IMR-90 (cell line): ENCODE measurements at regions not wholly inside any gene's neighbourhood (a gene's known extent, or its start where the extent isn't known, plus 50 kb on each side); places are given as distances from the start of the nearest gene placed in this dataset.
A peak's percentile ranks its signal among the peaks of the same experiment; 100 is the strongest.

Experiments used
- ATAC-seq: fragments of 200-7000 bp; cut with Tn5 transposase; 2 replicates; pipeline ENCODE4 v1.9.1; 2020; ENCODE audit warnings: low read depth, mild to moderate bottlenecking, moderate library complexity
- BruUV-seq: library from RNA; stranded (reverse); fragments of 400-500 nt; replicated peaks from 2 replicates; lab custom pipeline; 2021; lab: Mats Ljungman, UMichigan
- CTCF ChIA-PET: fragments of 300-600 bp; formaldehyde crosslinking; extraction: SDS; loops from one replicate; lab custom pipeline; 2021; ENCODE audit warnings: antibody characterized with exemption; lab: Yijun Ruan, JAX
- POLR2A ChIA-PET: fragments of 300-600 bp; sonication (Branson Sonifier 250); formaldehyde crosslinking; loops from one replicate; lab custom pipeline; 2022; ENCODE audit warnings: antibody characterized with exemption; ENCODE audit not compliant: unreplicated experiment; lab: Charles Lee
- DNase-seq: peaks from one replicate; pipeline ENCODE4 v3.0.0; 2013
- H2AFZ ChIP-seq: replicated peaks from 2 replicates; pipeline ENCODE3; 2013; ENCODE audit warnings: low read length, mild to moderate bottlenecking; ENCODE audit not compliant: poor library complexity
- H2AK5ac ChIP-seq: 2 replicates; pipeline ENCODE4 v1.6.1; 2013; ENCODE audit warnings: low read depth, low read length, inconsistent platforms
- H2AK9ac ChIP-seq: replicated peaks from 2 replicates; pipeline ENCODE3; 2013; ENCODE audit warnings: mild to moderate bottlenecking, low read depth, low read length, moderate library complexity; ENCODE audit not compliant: poor library complexity
- H2BK120ac ChIP-seq: 2 replicates; pipeline ENCODE4 v1.6.1; 2013; ENCODE audit warnings: low read depth, low read length, inconsistent platforms
- H2BK15ac ChIP-seq: 3 replicates; pipeline ENCODE4 v1.6.1; 2013; ENCODE audit warnings: low read depth, low read length, inconsistent platforms
- H2BK20ac ChIP-seq: 2 replicates; pipeline ENCODE4 v1.6.1; 2013; ENCODE audit warnings: low read depth, mild to moderate bottlenecking, inconsistent platforms, low read length, moderate library complexity
- H2BK5ac ChIP-seq: 2 replicates; pipeline ENCODE4 v1.6.1; 2013; ENCODE audit warnings: mild to moderate bottlenecking, low read depth, low read length, inconsistent platforms; ENCODE audit not compliant: poor library complexity, severe bottlenecking
- H3K14ac ChIP-seq: replicated peaks from 2 replicates; pipeline ENCODE4 v1.6.1; 2013; ENCODE audit warnings: low read depth, low read length, inconsistent platforms
- H3K18ac ChIP-seq: 2 replicates; pipeline ENCODE4 v1.6.1; 2013; ENCODE audit warnings: low read depth, low read length, control low read depth
- H3K23ac ChIP-seq: 2 replicates; pipeline ENCODE4 v1.6.1; 2013; ENCODE audit warnings: low read depth, low read length, inconsistent platforms
- H3K27ac ChIP-seq: 2 replicates; pipeline ENCODE4 v1.5.1; 2013; ENCODE audit warnings: mild to moderate bottlenecking, control low read depth, low read length; ENCODE audit not compliant: insufficient read depth
- H3K27me3 ChIP-seq: 2 replicates; pipeline ENCODE4 v1.6.1; 2013; ENCODE audit warnings: low read length; ENCODE audit not compliant: control insufficient read depth, insufficient read depth
- H3K36me3 ChIP-seq: 2 replicates; pipeline ENCODE4 v1.6.1; 2013; ENCODE audit warnings: low read length, mixed read lengths; ENCODE audit not compliant: control insufficient read depth, insufficient read depth
- H3K4ac ChIP-seq: 2 replicates; pipeline ENCODE4 v1.6.1; 2013; ENCODE audit warnings: low read depth, low read length, inconsistent platforms
- H3K4me1 ChIP-seq: 2 replicates; pipeline ENCODE4 v1.6.1; 2013; ENCODE audit warnings: low read length, mixed read lengths; ENCODE audit not compliant: control insufficient read depth, insufficient read depth
- H3K4me2 ChIP-seq: 2 replicates; pipeline ENCODE4 v1.6.1; 2013; ENCODE audit warnings: low read depth, mild to moderate bottlenecking, control low read depth, low read length, moderate library complexity
- H3K4me3 ChIP-seq: 2 replicates; pipeline ENCODE4 v1.5.1; 2013; ENCODE audit warnings: low read depth, mild to moderate bottlenecking, control low read depth, low read length, moderate library complexity; ENCODE audit not compliant: insufficient read depth
- H3K56ac ChIP-seq: 2 replicates; pipeline ENCODE4 v1.6.1; 2013; ENCODE audit warnings: low read length, inconsistent platforms; ENCODE audit not compliant: insufficient read depth; ENCODE audit errors: extremely low read depth
- H3K79me1 ChIP-seq, 2 experiments: 2 replicates each; pipeline ENCODE4 v1.6.1; 2013; ENCODE audit warnings: low read length in 2 of 2, inconsistent platforms in 1 of 2, low read depth in 1 of 2
- H3K9ac ChIP-seq: 2 replicates; pipeline ENCODE4 v1.6.1; 2013; ENCODE audit warnings: low read depth, low read length, control low read depth
- H3K9me1 ChIP-seq: 2 replicates; pipeline ENCODE4 v1.6.1; 2013; ENCODE audit warnings: low read length, inconsistent platforms; ENCODE audit not compliant: insufficient read depth
- H3K9me3 ChIP-seq: 2 replicates; pipeline ENCODE4 v1.6.1; 2013; ENCODE audit warnings: low read length; ENCODE audit not compliant: control insufficient read depth, insufficient read depth
- H4K20me1 ChIP-seq: 2 replicates; pipeline ENCODE4 v1.6.1; 2013; ENCODE audit warnings: low read length, inconsistent platforms; ENCODE audit not compliant: insufficient read depth
- H4K5ac ChIP-seq: 2 replicates; pipeline ENCODE4 v1.6.1; 2013; ENCODE audit warnings: mild to moderate bottlenecking, low read depth, low read length, control low read depth
- H4K8ac ChIP-seq, 2 experiments: 2 replicates each; pipeline ENCODE4 v1.6.1; 2013; ENCODE audit warnings: low read depth in 2 of 2, low read length in 2 of 2, control low read depth in 1 of 2, inconsistent platforms in 1 of 2
- H4K91ac ChIP-seq: 2 replicates; pipeline ENCODE4 v1.6.1; 2013; ENCODE audit warnings: low read depth, low read length, inconsistent platforms; ENCODE audit not compliant: insufficient read depth
- BHLHE40 ChIP-seq: fragments of 150-350 bp; IDR thresholded peaks from 2 replicates; pipeline ENCODE4 v1.6.1; 2016; ENCODE audit warnings: mild to moderate bottlenecking, low read depth, low read length
- CEBPB ChIP-seq: IDR thresholded peaks from 2 replicates; pipeline ENCODE4 v1.6.1; 2012; ENCODE audit warnings: low read depth, low read length, improper control_type of control experiment
- CHD1 ChIP-seq: IDR thresholded peaks from 2 replicates; pipeline ENCODE4 v1.6.1; 2012; ENCODE audit warnings: low read depth, low read length, improper control_type of control experiment
- FOS ChIP-seq: fragments of 150-350 bp; IDR thresholded peaks from 2 replicates; pipeline ENCODE4 v1.6.1; 2016; ENCODE audit warnings: low read depth, low read length
- MAFK ChIP-seq: IDR thresholded peaks from 2 replicates; pipeline ENCODE4 v1.6.1; 2012; ENCODE audit warnings: low read depth, low read length, improper control_type of control experiment
- MAZ ChIP-seq: IDR thresholded peaks from 2 replicates; pipeline ENCODE4 v1.6.1; 2012; ENCODE audit warnings: low read depth, mild to moderate bottlenecking, low read length, improper control_type of control experiment, moderate library complexity, borderline replicate concordance
- MXI1 ChIP-seq: IDR thresholded peaks from 2 replicates; pipeline ENCODE4 v1.6.1; 2012; ENCODE audit warnings: low read depth, mild to moderate bottlenecking, low read length, moderate library complexity, borderline replicate concordance
- NFE2L2 ChIP-seq: fragments of 150-350 bp; IDR thresholded peaks from 2 replicates; pipeline ENCODE4 v1.6.1; 2016; ENCODE audit warnings: low read depth, mild to moderate bottlenecking, low read length
- POLR2A ChIP-seq: IDR thresholded peaks from 2 replicates; pipeline ENCODE4 v1.6.1; 2012; ENCODE audit warnings: mild to moderate bottlenecking, low read depth, low read length
- RAD21 ChIP-seq: IDR thresholded peaks from 2 replicates; pipeline ENCODE4 v1.6.1; 2012; ENCODE audit warnings: low read length, improper control_type of control experiment
- RCOR1 ChIP-seq: IDR thresholded peaks from 2 replicates; pipeline ENCODE4 v1.6.1; 2012; ENCODE audit warnings: mild to moderate bottlenecking, low read length, improper control_type of control experiment; ENCODE audit not compliant: insufficient replicate concordance
- RFX5 ChIP-seq: IDR thresholded peaks from 2 replicates; pipeline ENCODE4 v1.8.0; 2012; ENCODE audit warnings: low read depth, mild to moderate bottlenecking, low read length, moderate library complexity
- SMC3 ChIP-seq: fragments of 150-350 bp; IDR thresholded peaks from 2 replicates; pipeline ENCODE4 v1.6.1; 2016; ENCODE audit warnings: low read depth, mild to moderate bottlenecking, antibody characterized with exemption, low read length, moderate library complexity
- WGBS, 2 experiments: methylation state at CpG; one replicate each; pipeline versions ENCODE4 v1.1.5 to v1.1.7; 2013; ENCODE audit warnings: missing lambda C conversion rate in 2 of 2; ENCODE audit not compliant: insufficient read length in 1 of 2; ENCODE audit errors: extremely low coverage in 2 of 2; 5-methylcytosine and 5-hydroxymethylcytosine counted together
- dilution Hi-C: fragments of 300-500 bp; cut with HindIII; formaldehyde crosslinking; loops from one replicate; pipeline ENCODE4 v1.14.3; 2018; ENCODE audit warnings: low sequenced_read_pairs; ENCODE audit not compliant: unreplicated experiment
- in situ Hi-C: fragments of 300-500 bp; cut with MboI; formaldehyde crosslinking; loops from 3 replicates; pipeline ENCODE4 v1.14.3; 2019; ENCODE audit warnings: low sequenced_read_pairs, inconsistent platforms, mixed read lengths
- intact Hi-C: fragments of 100-400 bp; cut with micrococcal nuclease; formaldehyde crosslinking; loops from 2 replicates; pipeline ENCODE4 v1.10.0; 2022
- TF ChIP-seq, protein P1 (sequence below): conservative IDR thresholded peaks from 2 replicates; pipeline ENCODE4 v1.5.1; 2012; ENCODE audit warnings: mild to moderate bottlenecking, low read depth, low read length, improper control_type of control experiment
- TF ChIP-seq, protein P2 (sequence below): fragments of 150-350 bp; IDR thresholded peaks from 2 replicates; pipeline ENCODE4 v1.6.1; 2017; ENCODE audit warnings: mild to moderate bottlenecking, antibody characterized with exemption, low read length, low read depth
- TF ChIP-seq, protein P3 (sequence below): fragments of 150-350 bp; IDR thresholded peaks from 2 replicates; pipeline ENCODE4 v1.6.1; 2016; ENCODE audit warnings: low read depth, mild to moderate bottlenecking, low read length, moderate library complexity, borderline replicate concordance

DNA sequence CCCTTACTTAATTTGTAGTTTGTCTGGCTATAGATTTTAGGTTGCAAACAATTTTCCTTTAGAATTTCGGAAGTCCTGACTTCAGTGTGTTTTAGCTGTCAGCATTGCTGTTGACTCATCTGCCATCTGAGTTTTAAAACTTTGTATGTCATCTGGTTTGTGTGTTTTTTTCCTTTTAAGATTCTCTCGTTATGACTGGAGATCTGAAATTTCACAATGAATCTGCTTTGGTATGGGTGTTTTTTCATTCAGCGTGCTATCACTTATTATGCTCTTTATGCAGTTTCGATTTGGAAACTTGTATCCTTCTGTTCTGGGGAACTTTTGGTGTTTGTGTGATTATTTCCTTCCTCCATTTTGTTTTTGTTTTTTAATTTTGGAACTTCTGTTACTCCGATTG, 53.7 kb upstream of the ZNF280D start:
- H4K91ac ChIP-seq: no peak overlapping the region
- H3K23ac ChIP-seq: no peak overlapping the region
- 100% methylated on average over 1 of the region's 5 CpGs; no CpG with 5 or more reads in 1 of the 2 experiments for WGBS, 2 experiments
- no peak overlapping the region for H4K5ac ChIP-seq
- H3K9me1 ChIP-seq: no peaks in the 10 kb centered on the region
- H3K14ac ChIP-seq: no peak overlapping the region
- H3K4me3 ChIP-seq: no peak overlapping the region
- H4K8ac ChIP-seq: no peak overlapping the region
- H3K9ac ChIP-seq: no peak overlapping the region
- BruUV-seq: no TSS peak
- H2AK9ac ChIP-seq: no peak overlapping the region
- H2BK20ac ChIP-seq: no peak overlapping the region
- ChIA-PET POLR2A (no interaction called here), CTCF (no interaction called here)
- H3K56ac ChIP-seq: no peak overlapping the region
- no peak overlapping the region for H2AK5ac ChIP-seq
- no peak overlapping the region for H3K4me2 ChIP-seq
- H3K27me3 ChIP-seq: no peaks in the 10 kb centered on the region
- intact Hi-C loops: no loop called here
- no peaks in the 10 kb centered on the region for H3K36me3 ChIP-seq
- no peak overlapping the region for H2BK120ac ChIP-seq
- in situ Hi-C loops: no loop called here
- ATAC-seq (no peak), DNase-seq (peak; percentile 2)
- TF ChIP-seq FOS: no peak
- TF ChIP-seq BHLHE40: no peak
- TF ChIP-seq, protein P1, sequence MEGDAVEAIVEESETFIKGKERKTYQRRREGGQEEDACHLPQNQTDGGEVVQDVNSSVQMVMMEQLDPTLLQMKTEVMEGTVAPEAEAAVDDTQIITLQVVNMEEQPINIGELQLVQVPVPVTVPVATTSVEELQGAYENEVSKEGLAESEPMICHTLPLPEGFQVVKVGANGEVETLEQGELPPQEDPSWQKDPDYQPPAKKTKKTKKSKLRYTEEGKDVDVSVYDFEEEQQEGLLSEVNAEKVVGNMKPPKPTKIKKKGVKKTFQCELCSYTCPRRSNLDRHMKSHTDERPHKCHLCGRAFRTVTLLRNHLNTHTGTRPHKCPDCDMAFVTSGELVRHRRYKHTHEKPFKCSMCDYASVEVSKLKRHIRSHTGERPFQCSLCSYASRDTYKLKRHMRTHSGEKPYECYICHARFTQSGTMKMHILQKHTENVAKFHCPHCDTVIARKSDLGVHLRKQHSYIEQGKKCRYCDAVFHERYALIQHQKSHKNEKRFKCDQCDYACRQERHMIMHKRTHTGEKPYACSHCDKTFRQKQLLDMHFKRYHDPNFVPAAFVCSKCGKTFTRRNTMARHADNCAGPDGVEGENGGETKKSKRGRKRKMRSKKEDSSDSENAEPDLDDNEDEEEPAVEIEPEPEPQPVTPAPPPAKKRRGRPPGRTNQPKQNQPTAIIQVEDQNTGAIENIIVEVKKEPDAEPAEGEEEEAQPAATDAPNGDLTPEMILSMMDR: no peak
- TF ChIP-seq, protein P2, sequence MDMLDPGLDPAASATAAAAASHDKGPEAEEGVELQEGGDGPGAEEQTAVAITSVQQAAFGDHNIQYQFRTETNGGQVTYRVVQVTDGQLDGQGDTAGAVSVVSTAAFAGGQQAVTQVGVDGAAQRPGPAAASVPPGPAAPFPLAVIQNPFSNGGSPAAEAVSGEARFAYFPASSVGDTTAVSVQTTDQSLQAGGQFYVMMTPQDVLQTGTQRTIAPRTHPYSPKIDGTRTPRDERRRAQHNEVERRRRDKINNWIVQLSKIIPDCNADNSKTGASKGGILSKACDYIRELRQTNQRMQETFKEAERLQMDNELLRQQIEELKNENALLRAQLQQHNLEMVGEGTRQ: no peak
- TF ChIP-seq CHD1: no peak
- TF ChIP-seq NFE2L2: no peak
- no peak for TF ChIP-seq POLR2A
- TF ChIP-seq MXI1: no peak
- TF ChIP-seq MAFK: no peak
- no peak for TF ChIP-seq RFX5
- TF ChIP-seq RCOR1: no peak
- no peak for TF ChIP-seq MAZ
- TF ChIP-seq, protein P3, sequence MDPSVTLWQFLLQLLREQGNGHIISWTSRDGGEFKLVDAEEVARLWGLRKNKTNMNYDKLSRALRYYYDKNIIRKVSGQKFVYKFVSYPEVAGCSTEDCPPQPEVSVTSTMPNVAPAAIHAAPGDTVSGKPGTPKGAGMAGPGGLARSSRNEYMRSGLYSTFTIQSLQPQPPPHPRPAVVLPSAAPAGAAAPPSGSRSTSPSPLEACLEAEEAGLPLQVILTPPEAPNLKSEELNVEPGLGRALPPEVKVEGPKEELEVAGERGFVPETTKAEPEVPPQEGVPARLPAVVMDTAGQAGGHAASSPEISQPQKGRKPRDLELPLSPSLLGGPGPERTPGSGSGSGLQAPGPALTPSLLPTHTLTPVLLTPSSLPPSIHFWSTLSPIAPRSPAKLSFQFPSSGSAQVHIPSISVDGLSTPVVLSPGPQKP: no peak
- TF ChIP-seq CEBPB: no peak
- no peak for TF ChIP-seq RAD21
- TF ChIP-seq SMC3: no peak
- no peak overlapping the region for H3K18ac ChIP-seq
- H3K4ac ChIP-seq: no peak overlapping the region
- no peak overlapping the region for H2AFZ ChIP-seq
- no peak overlapping the region for H3K27ac ChIP-seq
- no peak overlapping the region for H2BK15ac ChIP-seq
- H3K9me3 ChIP-seq: peaks cover 2% of the 10 kb centered on the region; the same call in 1 of the 2 replicates
- no peaks in the 10 kb centered on the region for H3K79me1 ChIP-seq
- dilution Hi-C loops: no loop called here
- no peaks in the 10 kb centered on the region for H4K20me1 ChIP-seq
- H2BK5ac ChIP-seq: no peak overlapping the region
- no peaks in the 10 kb centered on the region for H3K4me1 ChIP-seq
